LNCAP (cell line): ENCODE measurements at regions not wholly inside any gene's neighbourhood (a gene's known extent, or its start where the extent isn't known, plus 50 kb on each side); places are given as distances from the start of the nearest gene placed in this dataset.

Experiments used
- CTCF ChIP-seq: fragments of 450-650 bp; IDR thresholded peaks from 2 replicates; pipeline ENCODE4 v1.5.1; 2017; ENCODE audit warnings: mild to moderate bottlenecking

GRCh38 chr1:222865718-222866117 lies 50.9 kb downstream of the DISP1 start:
- no peak for TF ChIP-seq CTCF

GRCh38 chr1:222867316-222867715 lies 52.5 kb downstream of the DISP1 start:
- no peak for TF ChIP-seq CTCF

GRCh38 chr1:222876182-222876581 lies 61.3 kb downstream of the DISP1 start:
- TF ChIP-seq CTCF = no peak

- TF ChIP-seq CTCF = no peak
Measured at GRCh38 chr1:222877854-222878253, 63.0 kb downstream of the DISP1 start.

GRCh38 chr1:222880587-222880986 lies 65.7 kb downstream of the DISP1 start:
- no peak for TF ChIP-seq CTCF

GRCh38 chr1:222886194-222886854 lies 71.5 kb downstream of the DISP1 start:
- no peak for TF ChIP-seq CTCF

- no peak for TF ChIP-seq CTCF
Measured at GRCh38 chr1:222886878-222887351, 72.1 kb downstream of the DISP1 start.

- no peak for TF ChIP-seq CTCF
Measured at GRCh38 chr1:222889440-222889839, 74.6 kb downstream of the DISP1 start.
